ENCODE measurements at regions not wholly inside any gene's neighbourhood (a gene's known extent, or its start where the extent isn't known, plus 50 kb on each side); places are given as distances from the start of the nearest gene placed in this dataset.

GRCh38 chr13:103192511-103193135 lies 126.4 kb upstream of the SLC10A2 start:
- TF ChIP-seq, protein P1, sequence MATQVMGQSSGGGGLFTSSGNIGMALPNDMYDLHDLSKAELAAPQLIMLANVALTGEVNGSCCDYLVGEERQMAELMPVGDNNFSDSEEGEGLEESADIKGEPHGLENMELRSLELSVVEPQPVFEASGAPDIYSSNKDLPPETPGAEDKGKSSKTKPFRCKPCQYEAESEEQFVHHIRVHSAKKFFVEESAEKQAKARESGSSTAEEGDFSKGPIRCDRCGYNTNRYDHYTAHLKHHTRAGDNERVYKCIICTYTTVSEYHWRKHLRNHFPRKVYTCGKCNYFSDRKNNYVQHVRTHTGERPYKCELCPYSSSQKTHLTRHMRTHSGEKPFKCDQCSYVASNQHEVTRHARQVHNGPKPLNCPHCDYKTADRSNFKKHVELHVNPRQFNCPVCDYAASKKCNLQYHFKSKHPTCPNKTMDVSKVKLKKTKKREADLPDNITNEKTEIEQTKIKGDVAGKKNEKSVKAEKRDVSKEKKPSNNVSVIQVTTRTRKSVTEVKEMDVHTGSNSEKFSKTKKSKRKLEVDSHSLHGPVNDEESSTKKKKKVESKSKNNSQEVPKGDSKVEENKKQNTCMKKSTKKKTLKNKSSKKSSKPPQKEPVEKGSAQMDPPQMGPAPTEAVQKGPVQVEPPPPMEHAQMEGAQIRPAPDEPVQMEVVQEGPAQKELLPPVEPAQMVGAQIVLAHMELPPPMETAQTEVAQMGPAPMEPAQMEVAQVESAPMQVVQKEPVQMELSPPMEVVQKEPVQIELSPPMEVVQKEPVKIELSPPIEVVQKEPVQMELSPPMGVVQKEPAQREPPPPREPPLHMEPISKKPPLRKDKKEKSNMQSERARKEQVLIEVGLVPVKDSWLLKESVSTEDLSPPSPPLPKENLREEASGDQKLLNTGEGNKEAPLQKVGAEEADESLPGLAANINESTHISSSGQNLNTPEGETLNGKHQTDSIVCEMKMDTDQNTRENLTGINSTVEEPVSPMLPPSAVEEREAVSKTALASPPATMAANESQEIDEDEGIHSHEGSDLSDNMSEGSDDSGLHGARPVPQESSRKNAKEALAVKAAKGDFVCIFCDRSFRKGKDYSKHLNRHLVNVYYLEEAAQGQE (IDR thresholded peaks at IDR 0.05; ENCODE audit: low read depth), result no peak
- TF ChIP-seq EGR1 (IDR thresholded peaks at IDR 0.05) (no peak), CREB1 (IDR thresholded peaks at IDR 0.05; ENCODE audit: low read depth) (no peak), ZBTB7A (IDR thresholded peaks at IDR 0.05; ENCODE audit: low read depth) (no peak)
- TF ChIP-seq, protein P2, sequence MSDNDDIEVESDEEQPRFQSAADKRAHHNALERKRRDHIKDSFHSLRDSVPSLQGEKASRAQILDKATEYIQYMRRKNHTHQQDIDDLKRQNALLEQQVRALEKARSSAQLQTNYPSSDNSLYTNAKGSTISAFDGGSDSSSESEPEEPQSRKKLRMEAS (IDR thresholded peaks at IDR 0.05), result no peak
